ENCODE measurements at regions not wholly inside any gene's neighbourhood (a gene's known extent, or its start where the extent isn't known, plus 50 kb on each side); places are given as distances from the start of the nearest gene placed in this dataset.
A peak's percentile ranks its signal among the peaks of the same experiment; 100 is the strongest.

- DNase-seq (ENCODE audit: low read depth) = no peak
These were observed 536.2 kb upstream of the ZFHX3 start for GRCh38 chr16:73584157-73584556.

GRCh38 chr16:73572135-73572828 lies 524.4 kb upstream of the ZFHX3 start:
- DNase-seq (ENCODE audit: low read depth) = peak; percentile 56

- DNase-seq (ENCODE audit: low read depth) = no peak
These were observed 521.5 kb upstream of the ZFHX3 start for GRCh38 chr16:73569266-73569980.

GRCh38 chr16:73568769-73569168 lies 520.8 kb upstream of the ZFHX3 start:
- no peak for DNase-seq (ENCODE audit: low read depth)

GRCh38 chr16:73565925-73566324 lies 518.0 kb upstream of the ZFHX3 start:
- DNase-seq (ENCODE audit: low read depth) = no peak

- DNase-seq (ENCODE audit: low read depth) = peak; percentile 15
These were observed 517.3 kb upstream of the ZFHX3 start for GRCh38 chr16:73565263-73565662.

GRCh38 chr16:73563709-73564108 lies 515.8 kb upstream of the ZFHX3 start:
- no peak for DNase-seq (ENCODE audit: low read depth)

GRCh38 chr16:73560497-73560896 lies 512.6 kb upstream of the ZFHX3 start:
- DNase-seq (ENCODE audit: low read depth) = no peak

- DNase-seq (ENCODE audit: low read depth) = no peak
These were observed 510.3 kb upstream of the ZFHX3 start for GRCh38 chr16:73558219-73558618.

- no peak for DNase-seq (ENCODE audit: low read depth)
These were observed 506.2 kb upstream of the ZFHX3 start for GRCh38 chr16:73553941-73554660.

- no peak for DNase-seq (ENCODE audit: low read depth)
These were observed 502.2 kb upstream of the ZFHX3 start for GRCh38 chr16:73549984-73550631.

- peak; percentile 11 for DNase-seq (ENCODE audit: low read depth)
These were observed 499.9 kb upstream of the ZFHX3 start for GRCh38 chr16:73547552-73548403.

GRCh38 chr16:73546341-73546845 lies 498.5 kb upstream of the ZFHX3 start:
- no peak for DNase-seq (ENCODE audit: low read depth)

GRCh38 chr16:73545755-73546154 lies 497.8 kb upstream of the ZFHX3 start:
- DNase-seq (ENCODE audit: low read depth) = no peak

GRCh38 chr16:73545290-73545689 lies 497.4 kb upstream of the ZFHX3 start:
- no peak for DNase-seq (ENCODE audit: low read depth)

- DNase-seq (ENCODE audit: low read depth) = no peak
These were observed 496.9 kb upstream of the ZFHX3 start for GRCh38 chr16:73544826-73545225.

- no peak for DNase-seq (ENCODE audit: low read depth)
These were observed 496.2 kb upstream of the ZFHX3 start for GRCh38 chr16:73543970-73544599.

- DNase-seq (ENCODE audit: low read depth) = no peak
These were observed 495.5 kb upstream of the ZFHX3 start for GRCh38 chr16:73543331-73543969.

- DNase-seq (ENCODE audit: low read depth) = no peak
These were observed 495.0 kb upstream of the ZFHX3 start for GRCh38 chr16:73542885-73543284.

- DNase-seq (ENCODE audit: low read depth) = no peak
These were observed 490.0 kb upstream of the ZFHX3 start for GRCh38 chr16:73537921-73538320.

Measured in Daoy (cell line).